Stomach (tissue), 8 donors: ENCODE measurements at regions not wholly inside any gene's neighbourhood (a gene's known extent, or its start where the extent isn't known, plus 50 kb on each side); places are given as distances from the start of the nearest gene placed in this dataset.

Experiments used
- DNase-seq, 2 donors: peaks; one replicate each; pipeline versions ENCODE4 v3.0.0 to v3.0.0-alpha.2; 2013 to 2019
- H3K27ac ChIP-seq, 5 donors: fragments of 200-600 bp in 4 of 5; sonication (generic) in 4 of 5; one replicate each; pipeline ENCODE4 v1.5.1; 2013 to 2019; ENCODE audit warnings: mild to moderate bottlenecking in 1 of 5, moderate library complexity in 1 of 5
- H3K27me3 ChIP-seq, 3 donors: fragments of 200-600 bp; sonication (generic); one replicate each; pipeline ENCODE4 v1.5.1; 2017 to 2019; ENCODE audit warnings: mixed run types in 1 of 3
- H3K36me3 ChIP-seq, 4 donors: fragments of 200-600 bp; sonication (generic); 1 replicate in 3 of 4; 2 replicates in 1 of 4; pipeline ENCODE4 v1.5.1; 2016 to 2019
- H3K4me1 ChIP-seq, 4 donors: fragments of 200-600 bp; sonication (generic); one replicate each; pipeline ENCODE4 v1.5.1; 2016 to 2019
- H3K4me3 ChIP-seq, 4 donors: fragments of 200-600 bp; sonication (generic) in 3 of 4; one replicate each; pipeline ENCODE4 v1.5.1; 2016 to 2019; ENCODE audit warnings: mild to moderate bottlenecking in 1 of 4
- H3K9me3 ChIP-seq, 4 donors: fragments of 200-600 bp; sonication (generic); one replicate each; pipeline ENCODE4 v1.5.1; 2016 to 2019
- EP300 ChIP-seq: sonication (generic); formaldehyde crosslinking; IDR thresholded peaks from one replicate; pipeline ENCODE4 v1.6.1; 2017; ENCODE audit warnings: antibody characterized with exemption
- POLR2A ChIP-seq, 4 donors: fragments of 450-650 bp; IDR thresholded peaks; one replicate each; pipeline ENCODE4 v1.6.1; 2016; ENCODE audit warnings: antibody characterized with exemption in 4 of 4, control low read depth in 2 of 4, mild to moderate bottlenecking in 1 of 4, moderate library complexity in 1 of 4
- POLR2AphosphoS5 ChIP-seq, 3 donors: sonication (generic); formaldehyde crosslinking; IDR thresholded peaks; one replicate each; pipeline ENCODE4 v1.6.1; 2016; ENCODE audit warnings: antibody characterized with exemption in 3 of 3
- WGBS, 5 donors: extraction: QIAGEN DNeasy Blood & Tissue Kit in 3 of 5; methylation state at CpG; one replicate each; pipeline versions ENCODE4 v1.1.5 to v1.1.7; 2013 to 2018; 5-methylcytosine and 5-hydroxymethylcytosine counted together
- intact Hi-C: fragments of 100-400 bp; cut with DNase I; formaldehyde crosslinking; loops from one replicate; pipeline ENCODE4 v1.15.1; 2023; ENCODE audit warnings: low total_unique reads
- TF ChIP-seq, protein P1 (sequence below), 7 experiments: fragments of 450-650 bp in 4 of 7; fragments of 200-600 bp in 3 of 7; sonication (generic) in 3 of 7; IDR thresholded peaks; one replicate each; pipeline ENCODE4 v1.5.1; 2016 to 2019; ENCODE audit warnings: antibody characterized with exemption in 7 of 7, control low read depth in 2 of 7, mild to moderate bottlenecking in 1 of 7
- donor health status: healthy with polysubstance abuse.
- donor health status: Bipolar disorder and iron deficiency.
- donor health status: healthy.

DNA sequence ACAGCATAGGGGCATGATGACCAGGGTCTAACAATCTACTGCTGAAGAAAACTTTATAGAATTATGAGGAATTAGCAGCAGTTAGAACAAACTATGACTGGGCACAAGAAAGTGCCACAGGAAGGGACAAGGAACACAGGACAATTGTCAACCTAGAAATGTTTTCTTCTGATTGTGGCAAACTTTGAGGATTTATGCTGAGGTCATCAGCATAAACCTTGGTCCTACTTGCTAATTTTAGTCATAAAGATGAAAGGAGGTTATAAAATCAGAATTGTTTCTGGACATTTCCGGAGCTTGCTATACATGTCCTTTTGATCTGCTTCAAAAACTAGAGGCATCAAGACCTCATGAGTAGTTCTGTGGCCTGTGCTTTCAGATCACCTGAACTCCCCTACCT lies 446.6 kb upstream of the THBS1 start:
- H3K4me3 ChIP-seq = no peak overlapping the region
- no peaks in the 10 kb centered on the region for H3K9me3 ChIP-seq
- no peak for DNase-seq
- TF ChIP-seq EP300 (no peak), POLR2A (IDR thresholded peaks at IDR 0.05) (no peak), POLR2AphosphoS5 (IDR thresholded peaks at IDR 0.05) (no peak)
- TF ChIP-seq, protein P1, sequence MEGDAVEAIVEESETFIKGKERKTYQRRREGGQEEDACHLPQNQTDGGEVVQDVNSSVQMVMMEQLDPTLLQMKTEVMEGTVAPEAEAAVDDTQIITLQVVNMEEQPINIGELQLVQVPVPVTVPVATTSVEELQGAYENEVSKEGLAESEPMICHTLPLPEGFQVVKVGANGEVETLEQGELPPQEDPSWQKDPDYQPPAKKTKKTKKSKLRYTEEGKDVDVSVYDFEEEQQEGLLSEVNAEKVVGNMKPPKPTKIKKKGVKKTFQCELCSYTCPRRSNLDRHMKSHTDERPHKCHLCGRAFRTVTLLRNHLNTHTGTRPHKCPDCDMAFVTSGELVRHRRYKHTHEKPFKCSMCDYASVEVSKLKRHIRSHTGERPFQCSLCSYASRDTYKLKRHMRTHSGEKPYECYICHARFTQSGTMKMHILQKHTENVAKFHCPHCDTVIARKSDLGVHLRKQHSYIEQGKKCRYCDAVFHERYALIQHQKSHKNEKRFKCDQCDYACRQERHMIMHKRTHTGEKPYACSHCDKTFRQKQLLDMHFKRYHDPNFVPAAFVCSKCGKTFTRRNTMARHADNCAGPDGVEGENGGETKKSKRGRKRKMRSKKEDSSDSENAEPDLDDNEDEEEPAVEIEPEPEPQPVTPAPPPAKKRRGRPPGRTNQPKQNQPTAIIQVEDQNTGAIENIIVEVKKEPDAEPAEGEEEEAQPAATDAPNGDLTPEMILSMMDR (IDR thresholded peaks at IDR 0.05) = no peak
- intact Hi-C loops = no loop called here
- WGBS, 5 donors = 91 to 100% (median 98%) methylated on average over 1 of the region's 1 CpG
- no peaks in the 10 kb centered on the region for H3K27me3 ChIP-seq
- H3K27ac ChIP-seq = no peak overlapping the region
- H3K36me3 ChIP-seq = no peaks in the 10 kb centered on the region
- peaks cover 0 to 14% (median 8%) of the 10 kb centered on the region in 4 donors for H3K4me1 ChIP-seq

DNA sequence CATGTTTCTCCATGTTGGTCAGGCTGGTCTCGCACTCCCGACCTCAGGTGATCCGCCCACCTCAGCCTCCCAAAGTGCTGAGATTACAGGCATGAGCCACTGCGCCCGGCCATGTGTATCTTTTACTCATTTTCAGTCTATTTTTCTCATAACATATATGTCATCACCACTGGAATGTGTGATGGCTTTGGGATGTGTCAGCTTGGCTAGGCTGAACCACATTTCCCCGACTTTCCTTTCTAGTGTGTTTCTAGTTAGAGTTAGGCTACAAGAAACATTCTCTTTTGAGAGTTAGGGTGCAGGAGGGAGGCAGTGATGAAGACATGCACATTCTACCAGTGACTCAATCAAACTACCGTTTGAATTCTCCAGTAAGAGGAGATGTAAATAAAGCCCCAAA lies 444.9 kb upstream of the THBS1 start:
- Histone ChIP-seq H3K27me3 (no peaks in the 10 kb centered on the region), H3K36me3 (no peaks in the 10 kb centered on the region), H3K4me3 (no peak overlapping the region), H3K9me3 (no peaks in the 10 kb centered on the region), H3K4me1 (peaks cover 0 to 21% (median 9%) of the 10 kb centered on the region in 4 donors), H3K27ac (no peak overlapping the region)
- WGBS, 5 donors = 86 to 94% (median 93%) methylated on average over 7 of the region's 7 CpGs
- no peak for TF ChIP-seq EP300
- no peak for DNase-seq
- intact Hi-C loops = no loop called here

DNA sequence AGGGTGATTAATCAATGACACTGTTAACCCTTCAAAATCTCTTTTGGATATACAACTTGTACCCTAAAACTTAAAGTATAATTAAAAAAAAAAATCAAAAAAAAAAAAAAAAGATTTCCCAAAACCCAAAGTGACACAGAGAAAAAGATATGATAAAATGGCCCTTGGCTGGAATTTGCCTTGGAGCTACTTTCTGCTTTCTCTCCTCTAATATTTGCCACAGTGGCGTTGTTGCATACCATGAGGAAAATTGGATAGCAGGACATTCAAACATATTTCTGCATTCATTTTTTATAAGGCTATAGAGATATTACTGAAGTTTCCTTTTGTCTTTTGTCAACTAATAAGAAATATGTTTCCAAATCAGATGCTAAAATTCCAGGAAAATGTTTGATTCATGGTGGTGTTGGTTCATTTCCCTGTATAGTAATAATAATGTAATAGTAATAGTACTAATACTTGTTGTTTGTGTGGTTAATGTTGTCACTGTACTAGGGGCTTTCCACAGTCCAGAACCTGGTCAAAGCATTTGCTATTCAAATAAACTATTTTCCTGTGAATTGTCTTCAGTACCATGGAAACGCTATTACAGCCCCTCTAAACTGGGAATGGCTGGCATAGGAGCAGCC lies 441.3 kb upstream of the THBS1 start:
- TF ChIP-seq EP300 (no peak), POLR2AphosphoS5 (IDR thresholded peaks at IDR 0.05) (no peak), POLR2A (IDR thresholded peaks at IDR 0.05) (no peak)
- TF ChIP-seq, protein P1 (IDR thresholded peaks at IDR 0.05) = no peak
- no peaks in the 10 kb centered on the region for H3K27me3 ChIP-seq
- intact Hi-C loops = no loop called here
- H3K4me3 ChIP-seq = no peak overlapping the region
- H3K9me3 ChIP-seq = no peaks in the 10 kb centered on the region
- H3K4me1 ChIP-seq = peaks cover 0 to 11% (median 0%) of the 10 kb centered on the region in 4 donors
- WGBS, 5 donors = 74 to 84% (median 75%) methylated on average over 2 of the region's 2 CpGs
- H3K36me3 ChIP-seq = no peaks in the 10 kb centered on the region
- H3K27ac ChIP-seq = no peak overlapping the region
- no peak for DNase-seq

DNA sequence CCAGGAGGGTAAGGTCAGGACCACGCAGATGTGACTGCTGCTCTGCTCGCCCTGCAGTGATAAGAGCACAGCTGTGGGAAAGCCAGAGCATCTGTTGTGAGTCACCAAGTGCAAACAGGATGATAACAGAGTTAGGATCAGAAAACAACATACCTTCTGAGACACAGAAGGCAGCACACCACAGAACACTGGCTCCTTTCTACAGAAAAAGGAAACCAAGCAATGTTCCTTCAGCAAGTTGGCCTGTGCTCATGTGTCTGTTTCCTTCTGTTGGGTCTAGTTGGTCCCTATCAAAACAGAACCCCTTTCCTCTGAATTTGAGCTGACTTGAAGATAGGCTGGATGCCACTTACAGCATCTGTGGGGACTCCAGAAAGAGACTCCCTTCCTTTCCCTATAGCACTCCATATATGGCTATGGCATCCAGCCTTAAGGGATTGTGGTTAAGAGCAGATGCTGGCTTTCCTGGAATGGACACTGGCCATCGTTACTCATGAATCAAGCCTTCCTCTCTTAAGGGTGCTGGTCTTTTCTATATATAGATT lies 440.7 kb upstream of the THBS1 start:
- TF ChIP-seq, protein P1 (IDR thresholded peaks at IDR 0.05) = no peak
- no peak for TF ChIP-seq POLR2AphosphoS5 (IDR thresholded peaks at IDR 0.05)
- no peak for TF ChIP-seq POLR2A (IDR thresholded peaks at IDR 0.05)
- TF ChIP-seq EP300 = no peak
- no peak overlapping the region for H3K27ac ChIP-seq
- no peaks in the 10 kb centered on the region for H3K36me3 ChIP-seq
- H3K4me1 ChIP-seq = peaks cover 0 to 11% (median 0%) of the 10 kb centered on the region in 4 donors
- H3K9me3 ChIP-seq = no peaks in the 10 kb centered on the region
- H3K4me3 ChIP-seq = no peak overlapping the region
- peak in 1 of 2 donors; percentile 58 for DNase-seq
- intact Hi-C loops = no loop called here
- H3K27me3 ChIP-seq = no peaks in the 10 kb centered on the region
- WGBS, 5 donors = 24 to 58% (median 48%) methylated on average over 3 of the region's 3 CpGs

DNA sequence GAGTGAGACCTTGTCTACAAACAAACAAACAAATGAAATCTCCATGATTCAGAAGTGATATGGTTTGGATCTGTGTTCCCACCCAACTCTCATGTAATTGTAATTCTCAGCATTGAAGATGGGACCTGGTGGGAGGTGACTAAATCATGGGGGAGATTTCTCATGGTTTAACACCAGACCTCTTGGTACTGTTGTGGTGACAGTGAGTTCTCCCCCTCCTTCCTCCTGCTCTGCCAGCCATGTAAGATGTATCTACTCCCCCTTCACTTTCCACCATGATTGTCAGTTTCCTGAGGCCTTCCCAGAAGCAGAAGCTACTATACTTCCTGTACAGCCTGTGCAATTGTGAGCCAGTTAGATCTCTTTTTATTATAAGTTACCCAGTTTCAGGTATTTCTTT lies 438.4 kb upstream of the THBS1 start:
- Histone ChIP-seq H3K27me3 (no peaks in the 10 kb centered on the region), H3K27ac (no peak overlapping the region), H3K4me1 (peaks cover 0 to 11% (median 0%) of the 10 kb centered on the region in 4 donors), H3K4me3 (no peak overlapping the region), H3K36me3 (no peaks in the 10 kb centered on the region), H3K9me3 (no peaks in the 10 kb centered on the region)
- TF ChIP-seq POLR2A (IDR thresholded peaks at IDR 0.05) (no peak), POLR2AphosphoS5 (IDR thresholded peaks at IDR 0.05) (no peak), EP300 (no peak)
- TF ChIP-seq, protein P1 (IDR thresholded peaks at IDR 0.05) = no peak
- no peak for DNase-seq
- intact Hi-C loops = no loop called here
